Neural progenitor cell (in vitro differentiated cells): ENCODE measurements at regions not wholly inside any gene's neighbourhood (a gene's known extent, or its start where the extent isn't known, plus 50 kb on each side); places are given as distances from the start of the nearest gene placed in this dataset.

Source experiments
- DNase-seq: peaks from one replicate; pipeline ENCODE4 v3.0.0-alpha.2; 2016; ENCODE audit warnings: low spot score
- H2AFZ ChIP-seq: fragments of 200-600 bp; sonication (generic); replicated peaks from 2 replicates; pipeline ENCODE4 v1.6.1; 2016; ENCODE audit warnings: antibody characterized with exemption
- H3F3A ChIP-seq: fragments of 200-600 bp; sonication (generic); 2 replicates; pipeline ENCODE4 v1.6.1; 2016; ENCODE audit warnings: antibody characterized with exemption, low read depth
- H3K27ac ChIP-seq: fragments of 200-600 bp; sonication (generic); 2 replicates; pipeline ENCODE4 v1.5.1; 2016; ENCODE audit warnings: mild to moderate bottlenecking
- H3K27me3 ChIP-seq: fragments of 200-600 bp; sonication (generic); 2 replicates; pipeline ENCODE4 v1.6.1; 2016; ENCODE audit warnings: mild to moderate bottlenecking, moderate library complexity
- H3K36me3 ChIP-seq: fragments of 200-600 bp; sonication (generic); 2 replicates; pipeline ENCODE4 v1.5.1; 2016
- H3K4me1 ChIP-seq: fragments of 200-600 bp; sonication (generic); 2 replicates; pipeline ENCODE4 v1.6.1; 2016; ENCODE audit warnings: mixed run types
- H3K4me2 ChIP-seq: fragments of 200-600 bp; sonication (generic); 2 replicates; pipeline ENCODE4 v1.6.1; 2016
- H3K4me3 ChIP-seq: fragments of 200-600 bp; sonication (generic); 2 replicates; pipeline ENCODE4 v1.5.1; 2016
- H3K79me2 ChIP-seq: fragments of 200-600 bp; sonication (generic); 2 replicates; pipeline ENCODE4 v1.6.1; 2016; ENCODE audit warnings: low read depth
- H3K9ac ChIP-seq: fragments of 200-600 bp; sonication (generic); 2 replicates; pipeline ENCODE4 v1.6.1; 2016
- H3K9me3 ChIP-seq: fragments of 200-600 bp; sonication (generic); 2 replicates; pipeline ENCODE4 v1.5.1; 2016; ENCODE audit warnings: low read depth
- H4K20me1 ChIP-seq: fragments of 200-600 bp; sonication (generic); 2 replicates; pipeline ENCODE4 v1.6.1; 2016; ENCODE audit warnings: low read depth
- H3K27ac Mint-ChIP-seq: 3 replicates; pipeline ENCODE4 v1.8.0; 2021; ENCODE audit warnings: mixed read lengths
- H3K27me3 Mint-ChIP-seq: 2 replicates; pipeline ENCODE4 v1.8.0; 2022; ENCODE audit warnings: low read depth, mild to moderate bottlenecking, inconsistent platforms, moderate library complexity, mixed read lengths; ENCODE audit not compliant: insufficient read depth
- H3K36me3 Mint-ChIP-seq: 3 replicates; pipeline ENCODE4 v1.8.0; 2021; ENCODE audit warnings: mixed read lengths
- H3K4me1 Mint-ChIP-seq: 3 replicates; pipeline ENCODE4 v1.8.0; 2021; ENCODE audit warnings: mixed read lengths
- H3K4me3 Mint-ChIP-seq: 3 replicates; pipeline ENCODE4 v1.8.0; 2021; ENCODE audit warnings: mild to moderate bottlenecking, moderate library complexity, mixed read lengths
- H3K9me3 Mint-ChIP-seq: 3 replicates; pipeline ENCODE4 v1.8.0; 2020; ENCODE audit warnings: mixed read lengths
- EZH2 ChIP-seq: fragments of 200-600 bp; sonication (generic); IDR thresholded peaks from 2 replicates; pipeline ENCODE4 v1.6.1; 2017; ENCODE audit warnings: antibody characterized with exemption, mild to moderate bottlenecking, moderate library complexity
- EZH2phosphoT487 ChIP-seq: fragments of 200-600 bp; sonication (generic); IDR thresholded peaks from 2 replicates; pipeline ENCODE4 v1.6.1; 2017; ENCODE audit warnings: antibody characterized with exemption
- TF ChIP-seq, protein P1 (sequence below): fragments of 200-600 bp; sonication (generic); IDR thresholded peaks from 2 replicates; pipeline ENCODE4 v1.5.1; 2017; ENCODE audit warnings: antibody characterized with exemption, mild to moderate bottlenecking

DNA sequence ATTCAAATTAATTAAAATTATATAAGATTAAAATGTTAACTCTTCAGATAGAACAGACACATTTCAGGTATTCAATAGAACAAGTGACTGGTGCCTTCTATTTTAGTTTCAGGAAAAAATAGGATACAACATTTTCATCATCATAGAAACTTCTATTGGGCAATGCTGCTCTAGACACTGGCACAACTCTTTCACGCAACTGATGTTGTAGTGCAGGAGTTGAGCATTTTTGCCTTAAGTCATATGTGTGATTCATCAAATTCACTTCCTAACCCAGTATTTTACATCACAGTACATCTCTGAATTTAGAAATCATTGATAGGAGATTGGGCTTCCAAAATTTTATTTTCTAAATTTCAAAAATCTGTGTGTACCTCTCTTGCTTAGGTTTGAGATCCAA is 215.4 kb upstream of the DIO2 start:
- no peaks in the 10 kb centered on the region for H3K36me3 Mint-ChIP-seq
- Histone ChIP-seq H3K36me3 (no peaks in the 10 kb centered on the region), H3K27me3 (no peaks in the 10 kb centered on the region), H3F3A (no peaks in the 10 kb centered on the region), H3K4me3 (no peak overlapping the region), H2AFZ (no peak overlapping the region), H3K27ac (no peak overlapping the region), H3K4me2 (no peak overlapping the region), H3K4me1 (no peaks in the 10 kb centered on the region), H3K79me2 (no peaks in the 10 kb centered on the region), H3K9ac (no peak overlapping the region), H3K9me3 (no peaks in the 10 kb centered on the region), H4K20me1 (no peaks in the 10 kb centered on the region)
- TF ChIP-seq, protein P1, sequence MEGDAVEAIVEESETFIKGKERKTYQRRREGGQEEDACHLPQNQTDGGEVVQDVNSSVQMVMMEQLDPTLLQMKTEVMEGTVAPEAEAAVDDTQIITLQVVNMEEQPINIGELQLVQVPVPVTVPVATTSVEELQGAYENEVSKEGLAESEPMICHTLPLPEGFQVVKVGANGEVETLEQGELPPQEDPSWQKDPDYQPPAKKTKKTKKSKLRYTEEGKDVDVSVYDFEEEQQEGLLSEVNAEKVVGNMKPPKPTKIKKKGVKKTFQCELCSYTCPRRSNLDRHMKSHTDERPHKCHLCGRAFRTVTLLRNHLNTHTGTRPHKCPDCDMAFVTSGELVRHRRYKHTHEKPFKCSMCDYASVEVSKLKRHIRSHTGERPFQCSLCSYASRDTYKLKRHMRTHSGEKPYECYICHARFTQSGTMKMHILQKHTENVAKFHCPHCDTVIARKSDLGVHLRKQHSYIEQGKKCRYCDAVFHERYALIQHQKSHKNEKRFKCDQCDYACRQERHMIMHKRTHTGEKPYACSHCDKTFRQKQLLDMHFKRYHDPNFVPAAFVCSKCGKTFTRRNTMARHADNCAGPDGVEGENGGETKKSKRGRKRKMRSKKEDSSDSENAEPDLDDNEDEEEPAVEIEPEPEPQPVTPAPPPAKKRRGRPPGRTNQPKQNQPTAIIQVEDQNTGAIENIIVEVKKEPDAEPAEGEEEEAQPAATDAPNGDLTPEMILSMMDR, result no peak
- TF ChIP-seq EZH2phosphoT487, result no peak
- no peak for TF ChIP-seq EZH2
- H3K9me3 Mint-ChIP-seq, result no peaks in the 10 kb centered on the region
- H3K27ac Mint-ChIP-seq, result no peak overlapping the region
- H3K4me1 Mint-ChIP-seq, result no peaks in the 10 kb centered on the region
- H3K27me3 Mint-ChIP-seq, result no peaks in the 10 kb centered on the region
- DNase-seq, result no peak
- no peak overlapping the region for H3K4me3 Mint-ChIP-seq

DNA sequence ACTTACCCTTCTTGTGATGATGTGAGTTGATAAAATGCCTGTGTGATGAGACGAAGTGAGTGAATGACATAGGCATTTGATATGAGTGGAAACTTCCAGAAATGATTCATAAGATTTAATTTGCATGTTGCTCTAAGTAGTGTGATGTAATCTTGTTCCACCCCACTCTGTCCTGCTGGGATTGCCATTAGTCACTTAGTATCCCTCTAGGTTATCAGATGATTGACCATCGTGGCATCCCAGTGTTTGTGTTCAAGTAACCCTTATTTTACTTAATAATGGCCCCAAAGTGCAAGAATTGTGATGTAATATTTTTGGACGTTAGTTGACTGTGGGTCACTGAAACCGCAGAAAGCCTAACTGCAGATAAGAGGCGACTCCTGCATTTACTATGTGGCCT is 214.4 kb upstream of the DIO2 start:
- no peaks in the 10 kb centered on the region for H3K9me3 Mint-ChIP-seq
- Histone ChIP-seq H3K4me1 (no peaks in the 10 kb centered on the region), H3K4me2 (no peak overlapping the region), H3K27me3 (no peaks in the 10 kb centered on the region), H3K9ac (no peak overlapping the region), H3K9me3 (no peaks in the 10 kb centered on the region), H3F3A (no peaks in the 10 kb centered on the region), H4K20me1 (no peaks in the 10 kb centered on the region), H2AFZ (no peak overlapping the region), H3K79me2 (no peaks in the 10 kb centered on the region), H3K27ac (no peak overlapping the region), H3K36me3 (no peaks in the 10 kb centered on the region), H3K4me3 (no peak overlapping the region)
- H3K4me3 Mint-ChIP-seq, result no peak overlapping the region
- no peaks in the 10 kb centered on the region for H3K36me3 Mint-ChIP-seq
- no peaks in the 10 kb centered on the region for H3K4me1 Mint-ChIP-seq
- TF ChIP-seq EZH2 (no peak), EZH2phosphoT487 (no peak)
- TF ChIP-seq, protein P1, result no peak
- H3K27ac Mint-ChIP-seq, result no peak overlapping the region
- H3K27me3 Mint-ChIP-seq, result no peaks in the 10 kb centered on the region
- no peak for DNase-seq

GRCh38 chr14:80419769-80420168 is 208.5 kb upstream of the DIO2 start:
- TF ChIP-seq EZH2 (no peak), EZH2phosphoT487 (no peak)
- TF ChIP-seq, protein P1, result no peak
- H3K27ac ChIP-seq, result no peak overlapping the region
- no peak for DNase-seq
- H4K20me1 ChIP-seq, result no peaks in the 10 kb centered on the region
- no peaks in the 10 kb centered on the region for H3K4me1 Mint-ChIP-seq
- H3K27me3 Mint-ChIP-seq, result no peaks in the 10 kb centered on the region
- H3K9ac ChIP-seq, result no peak overlapping the region
- no peaks in the 10 kb centered on the region for H3F3A ChIP-seq
- H3K9me3 ChIP-seq, result no peaks in the 10 kb centered on the region
- H3K36me3 ChIP-seq, result no peaks in the 10 kb centered on the region
- H3K4me1 ChIP-seq, result no peaks in the 10 kb centered on the region
- H3K4me3 Mint-ChIP-seq, result no peak overlapping the region
- H3K4me3 ChIP-seq, result no peak overlapping the region
- no peaks in the 10 kb centered on the region for H3K36me3 Mint-ChIP-seq
- no peak overlapping the region for H3K4me2 ChIP-seq
- no peak overlapping the region for H3K27ac Mint-ChIP-seq
- H3K27me3 ChIP-seq, result no peaks in the 10 kb centered on the region
- no peaks in the 10 kb centered on the region for H3K9me3 Mint-ChIP-seq
- H2AFZ ChIP-seq, result no peak overlapping the region
- H3K79me2 ChIP-seq, result no peaks in the 10 kb centered on the region

DNA sequence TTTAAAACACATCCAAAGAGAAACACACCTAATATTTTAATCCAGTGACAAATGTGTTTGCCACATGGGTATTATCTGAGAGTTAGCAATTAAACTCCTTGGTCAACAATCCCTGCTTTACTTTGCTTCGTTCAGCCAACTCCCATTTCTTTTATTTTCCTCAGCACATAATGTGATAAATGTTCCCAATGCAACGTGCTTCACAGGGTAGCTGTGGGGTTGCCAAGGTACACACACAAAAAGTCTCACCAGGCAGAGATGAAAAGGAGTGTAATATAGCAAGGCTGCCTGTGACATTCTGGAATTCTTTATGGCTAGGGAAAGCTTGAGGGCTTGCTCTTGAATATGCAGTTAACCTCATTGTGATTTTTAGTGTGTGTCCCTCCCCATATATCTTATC is 208.0 kb upstream of the DIO2 start:
- Histone ChIP-seq H3K79me2 (no peaks in the 10 kb centered on the region), H3K27me3 (no peaks in the 10 kb centered on the region), H3K4me2 (no peak overlapping the region), H3K9ac (no peak overlapping the region), H3K4me3 (no peak overlapping the region), H2AFZ (no peak overlapping the region), H4K20me1 (no peaks in the 10 kb centered on the region), H3F3A (no peaks in the 10 kb centered on the region), H3K9me3 (no peaks in the 10 kb centered on the region), H3K4me1 (no peaks in the 10 kb centered on the region), H3K36me3 (no peaks in the 10 kb centered on the region), H3K27ac (no peak overlapping the region)
- TF ChIP-seq, protein P1, result no peak
- TF ChIP-seq EZH2 (no peak), EZH2phosphoT487 (no peak)
- H3K27ac Mint-ChIP-seq, result no peak overlapping the region
- H3K4me1 Mint-ChIP-seq, result no peaks in the 10 kb centered on the region
- no peak for DNase-seq
- no peaks in the 10 kb centered on the region for H3K9me3 Mint-ChIP-seq
- no peak overlapping the region for H3K4me3 Mint-ChIP-seq
- H3K27me3 Mint-ChIP-seq, result no peaks in the 10 kb centered on the region
- H3K36me3 Mint-ChIP-seq, result no peaks in the 10 kb centered on the region
